Fibroblast of skin of left quadriceps (primary cell): ENCODE measurements at regions not wholly inside any gene's neighbourhood (a gene's known extent, or its start where the extent isn't known, plus 50 kb on each side); places are given as distances from the start of the nearest gene placed in this dataset.

Experiments
- DNase-seq, 2 experiments: peaks; one replicate each; pipeline ENCODE4 v3.0.0-alpha.2; 2013; ENCODE audit warnings: low read depth in 2 of 2

GRCh38 chr16:79267781-79268180 lies 332.8 kb downstream of the MAF start:
- no peak for DNase-seq

GRCh38 chr16:79267146-79267545 lies 333.4 kb downstream of the MAF start:
- DNase-seq, result no peak

GRCh38 chr16:79265701-79266100 lies 334.8 kb downstream of the MAF start:
- no peak for DNase-seq

DNA sequence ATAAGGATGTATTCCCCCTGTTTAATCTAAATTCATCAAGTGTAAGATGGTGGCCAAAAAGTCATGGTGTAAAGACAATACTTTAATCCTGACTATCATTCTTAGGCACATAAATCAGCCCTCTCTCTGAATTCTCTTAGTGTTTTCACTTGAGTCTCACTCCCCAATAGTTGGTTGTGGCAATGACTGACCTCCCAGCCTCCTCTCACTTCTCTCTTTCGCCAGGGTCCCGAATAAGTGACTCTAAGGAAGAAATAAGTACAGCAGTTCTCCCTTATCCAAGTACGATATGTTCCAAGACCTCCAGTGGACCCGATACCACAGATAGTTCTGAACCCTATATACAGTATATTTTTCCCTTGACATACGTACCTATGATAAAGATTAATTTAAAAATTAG lies 335.3 kb downstream of the MAF start:
- no peak for DNase-seq

DNA sequence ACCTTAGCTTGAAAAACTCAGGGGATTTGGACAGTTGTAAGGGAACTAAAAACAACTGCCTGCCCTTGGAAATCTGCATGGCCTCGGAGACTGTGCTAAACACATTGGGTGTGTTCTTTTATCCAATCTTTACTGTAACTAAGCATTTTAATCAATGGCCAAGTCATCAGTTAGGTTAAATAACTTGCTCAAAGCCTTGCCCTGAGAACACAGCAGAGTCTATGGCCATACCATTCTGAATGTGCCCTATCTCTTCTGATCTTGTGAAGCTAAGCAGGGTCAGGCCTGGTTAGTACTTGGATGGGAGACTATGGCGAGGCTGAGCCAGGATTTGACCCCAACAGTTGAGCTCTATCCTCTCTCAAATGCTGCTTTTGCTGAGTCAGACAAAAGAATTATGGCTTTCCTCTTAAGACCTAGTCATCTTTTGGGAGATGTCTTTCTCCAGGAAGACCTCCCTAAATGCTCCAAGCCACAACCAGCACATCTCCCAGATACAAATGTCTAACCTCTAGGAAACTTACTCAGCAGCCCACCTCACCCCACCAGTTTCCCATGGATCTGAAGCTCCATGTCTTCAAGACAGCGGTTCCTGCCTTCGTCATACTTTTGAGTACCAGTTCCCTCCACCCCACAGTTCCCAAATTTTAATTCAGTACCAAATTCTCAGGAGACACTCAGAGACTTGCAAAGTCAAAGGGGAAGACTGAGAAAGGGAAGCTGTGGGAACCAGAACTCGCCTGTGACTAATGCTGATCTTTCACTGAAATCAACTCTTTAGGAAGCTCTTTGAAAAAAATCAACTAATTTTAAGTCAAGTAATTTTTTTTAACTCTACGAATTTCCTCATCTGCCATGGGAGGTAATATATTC lies 336.1 kb downstream of the MAF start:
- no peak for DNase-seq

- DNase-seq, result no peak
Observed at GRCh38 chr16:79263425-79263824, 337.1 kb downstream of the MAF start.
